ENCODE measurements at regions not wholly inside any gene's neighbourhood (a gene's known extent, or its start where the extent isn't known, plus 50 kb on each side); places are given as distances from the start of the nearest gene placed in this dataset.

- no peak for TF ChIP-seq CSRNP1 (CRISPR knock-in tag; IDR thresholded peaks at IDR 0.05)
- no peak for TF ChIP-seq ZNF253 (CRISPR knock-in tag; IDR thresholded peaks at IDR 0.05; ENCODE audit: borderline replicate concordance)
- TF ChIP-seq ZNF234 (CRISPR knock-in tag; conservative IDR thresholded peaks at IDR 0.05) = no peak
Measured at GRCh38 chr6:138681627-138682026, 91.9 kb upstream of the CCDC28A start (continued).

GRCh38 chr6:138682704-138683527, 90.7 kb upstream of the CCDC28A start:
- WGBS (ENCODE audit: low lambda C conversion rate) = 95% methylated on average over 26 of the region's 26 CpGs
- no peak overlapping the region for H3K27ac ChIP-seq (ENCODE audit: extremely low read length, insufficient read depth, low read length)

More at GRCh38 chr6:138682704-138683527, 90.7 kb upstream of the CCDC28A start:
- no peaks in the 10 kb centered on the region for H3K27me3 ChIP-seq (ENCODE audit: control insufficient read depth in 1 of 2, insufficient read depth in 2 of 2, low read length in 2 of 2)
- H3K9ac ChIP-seq (ENCODE audit: insufficient read depth, low read depth, low read length) = no peak overlapping the region
- CTCF ChIA-PET (ENCODE audit: low intra/inter-chr PET ratio, low total read pairs) = no interaction called here
- intact Hi-C loops (cut with micrococcal nuclease; ENCODE audit: unreplicated experiment) = no loop called here
- H4K20me1 ChIP-seq (ENCODE audit: insufficient read depth, low read length) = no peaks in the 10 kb centered on the region
- no peaks in the 10 kb centered on the region for H3K79me2 ChIP-seq (ENCODE audit: insufficient read depth, low read length)
- POLR2A ChIA-PET = no interaction called here
- H3K4me1 ChIP-seq (ENCODE audit: insufficient read depth, low read length) = no peaks in the 10 kb centered on the region
- no peaks in the 10 kb centered on the region for H3K36me3 ChIP-seq (replicated peaks in 1 of 2; ENCODE audit: control insufficient read depth in 1 of 2, insufficient read depth in 2 of 2, low read length in 2 of 2)
- FAIRE-seq = no peak
- DNase-seq (ENCODE audit: low spot score) = no peak
- no peak for TF ChIP-seq SMYD3 (CRISPR knock-in tag; IDR thresholded peaks at IDR 0.05)
- 0 out of 2 replicates have a peak, but pooled peaks have one; percentile 25 for TF ChIP-seq ZNF891 (CRISPR knock-in tag; IDR thresholded peaks at IDR 0.05)
- ATAC-seq = no peak
- H2AFZ ChIP-seq (ENCODE audit: low read length) = no peak overlapping the region
- H3K9me3 ChIP-seq (ENCODE audit: low read length) = no peaks in the 10 kb centered on the region
- H3K4me2 ChIP-seq (ENCODE audit: low read depth, low read length) = no peak overlapping the region
- H3K4me3 ChIP-seq (replicated peaks in 1 of 3; ENCODE audit: insufficient read depth in 1 of 3, low read depth in 2 of 3, low read length in 3 of 3) = no peak overlapping the region
- in situ Hi-C loops (cut with HindIII; ENCODE audit: extremely low pct_ligation_motif_present, low pct_unique_long_range_greater_than_20kb) = loop anchor here (25.0 kb wide), 1 partner anchor 679 kb away; the partner anchor contains the start of gene CITED2
- no TSS peak for BruUV-seq (replicated peaks)
